ENCODE measurements at regions not wholly inside any gene's neighbourhood (a gene's known extent, or its start where the extent isn't known, plus 50 kb on each side); places are given as distances from the start of the nearest gene placed in this dataset.
"Not testable (repeated sequence)": the region's sequence is repeated elsewhere in the genome, so short reads cannot be mapped to it uniquely, and the experiment has no call there.

GRCh38 chr5:19241690-19242089, 746.3 kb downstream of the CDH18 start (continued):
- TF ChIP-seq ZNF462 (CRISPR knock-in tag; IDR thresholded peaks at IDR 0.05) (no peak), REST (IDR thresholded peaks at IDR 0.05; ENCODE audit: unreplicated experiment) (no peak), EZH2phosphoT487 (IDR thresholded peaks at IDR 0.05; ENCODE audit: unreplicated experiment) (no peak), ETS1 (IDR thresholded peaks at IDR 0.05) (no peak), CREB1 (CRISPR knock-in tag; IDR thresholded peaks at IDR 0.05; ENCODE audit: low read depth) (no peak), STAT1 (IDR thresholded peaks at IDR 0.05; ENCODE audit: unreplicated experiment) (no peak)

- H3K4me1 Mint-ChIP-seq; H3K36me3 Mint-ChIP-seq (ENCODE audit: low read depth); H4K20me1 ChIP-seq (replicated peaks; ENCODE audit: insufficient read depth); H3K9me2 ChIP-seq (ENCODE audit: insufficient read depth); H3K79me2 ChIP-seq (replicated peaks; ENCODE audit: insufficient read depth); H3K27ac Mint-ChIP-seq; H3K27me3 Mint-ChIP-seq (ENCODE audit: insufficient read depth, low read depth, poor library complexity); H3K4me3 Mint-ChIP-seq; H3K27me3 ChIP-seq (ENCODE audit: insufficient read depth); H3K4me3 ChIP-seq; ATAC-seq; H3K4me1 ChIP-seq (ENCODE audit: insufficient read depth); H2AFZ ChIP-seq; H3F3A ChIP-seq (replicated peaks; ENCODE audit: low read depth); H3K36me3 ChIP-seq (ENCODE audit: insufficient read depth); H3K27ac ChIP-seq (ENCODE audit: low read depth); DNase-seq (ENCODE audit: low spot score); H3K4me2 ChIP-seq: not testable (repeated sequence)
- peaks cover 13% of the 10 kb centered on the region; the same call in 2 of the 3 replicates for H3K9me3 Mint-ChIP-seq
These were observed 741.8 kb downstream of the CDH18 start for GRCh38 chr5:19246191-19246590.
